GM23338 (cell line): ENCODE measurements at regions not wholly inside any gene's neighbourhood (a gene's known extent, or its start where the extent isn't known, plus 50 kb on each side); places are given as distances from the start of the nearest gene placed in this dataset.

Experiments used
- JUNB ChIP-seq: IDR thresholded peaks from one replicate; pipeline ENCODE4 v1.6.1; 2016; ENCODE audit warnings: antibody characterized with exemption; ENCODE audit not compliant: unreplicated experiment
- POLR2AphosphoS5 ChIP-seq: IDR thresholded peaks from 2 replicates; pipeline ENCODE4 v1.6.1; 2016; ENCODE audit warnings: antibody characterized with exemption, low read depth
- TF ChIP-seq, protein P1 (sequence below), 2 experiments: fragments of 200-600 bp in 1 of 2; sonication (generic) in 1 of 2; conservative IDR thresholded peaks; 2 replicates each; pipeline versions ENCODE4 v1.5.1 to v1.6.1; 2016 to 2017; ENCODE audit warnings: antibody characterized with exemption in 2 of 2, low read depth in 2 of 2, mild to moderate bottlenecking in 2 of 2, moderate library complexity in 1 of 2

DNA sequence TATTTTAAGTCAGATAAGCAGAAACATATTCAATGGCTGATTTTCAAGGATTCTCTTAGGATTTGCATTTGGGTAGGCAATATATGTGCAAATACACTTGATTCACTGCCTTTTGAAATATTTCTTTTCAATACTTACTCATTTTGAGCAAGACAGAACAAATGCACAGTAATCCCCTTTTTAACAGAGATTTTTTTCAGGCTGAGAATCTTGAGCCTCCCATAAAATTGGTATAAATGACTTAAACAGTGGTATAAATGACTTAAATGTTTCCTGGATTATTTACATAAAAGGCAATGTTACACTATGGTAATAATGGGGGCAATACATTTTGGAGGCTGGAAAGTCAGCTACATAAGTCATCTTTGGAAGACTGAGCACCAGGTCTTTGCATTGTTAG, 389.0 kb downstream of the OLFM4 start:
- TF ChIP-seq JUNB (no peak), POLR2AphosphoS5 (no peak)
- TF ChIP-seq, protein P1, sequence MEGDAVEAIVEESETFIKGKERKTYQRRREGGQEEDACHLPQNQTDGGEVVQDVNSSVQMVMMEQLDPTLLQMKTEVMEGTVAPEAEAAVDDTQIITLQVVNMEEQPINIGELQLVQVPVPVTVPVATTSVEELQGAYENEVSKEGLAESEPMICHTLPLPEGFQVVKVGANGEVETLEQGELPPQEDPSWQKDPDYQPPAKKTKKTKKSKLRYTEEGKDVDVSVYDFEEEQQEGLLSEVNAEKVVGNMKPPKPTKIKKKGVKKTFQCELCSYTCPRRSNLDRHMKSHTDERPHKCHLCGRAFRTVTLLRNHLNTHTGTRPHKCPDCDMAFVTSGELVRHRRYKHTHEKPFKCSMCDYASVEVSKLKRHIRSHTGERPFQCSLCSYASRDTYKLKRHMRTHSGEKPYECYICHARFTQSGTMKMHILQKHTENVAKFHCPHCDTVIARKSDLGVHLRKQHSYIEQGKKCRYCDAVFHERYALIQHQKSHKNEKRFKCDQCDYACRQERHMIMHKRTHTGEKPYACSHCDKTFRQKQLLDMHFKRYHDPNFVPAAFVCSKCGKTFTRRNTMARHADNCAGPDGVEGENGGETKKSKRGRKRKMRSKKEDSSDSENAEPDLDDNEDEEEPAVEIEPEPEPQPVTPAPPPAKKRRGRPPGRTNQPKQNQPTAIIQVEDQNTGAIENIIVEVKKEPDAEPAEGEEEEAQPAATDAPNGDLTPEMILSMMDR (conservative IDR thresholded peaks at IDR 0.05; ENCODE audit: low read depth in 2 of 2), result no peak
